Tibial artery (tissue), 4 donors: ENCODE measurements at regions not wholly inside any gene's neighbourhood (a gene's known extent, or its start where the extent isn't known, plus 50 kb on each side); places are given as distances from the start of the nearest gene placed in this dataset.
"Not testable (repeated sequence)": the region's sequence is repeated elsewhere in the genome, so short reads cannot be mapped to it uniquely, and the experiment has no call there.

ENCODE experiments used
- DNase-seq, 2 donors: peaks; one replicate each; pipeline ENCODE4 v3.0.0-alpha.2; 2019
- H3K27ac ChIP-seq, 2 donors: fragments of 200-600 bp; sonication (generic) in 1 of 2; 1 replicate in 1 of 2; 2 replicates in 1 of 2; pipeline ENCODE4 v1.5.1; 2018 to 2019; ENCODE audit warnings: mild to moderate bottlenecking in 1 of 2
- H3K27me3 ChIP-seq, 2 donors: fragments of 200-600 bp; sonication (generic) in 1 of 2; one replicate each; pipeline versions ENCODE4 v1.5.1 to v1.6.0; 2016 to 2019
- H3K36me3 ChIP-seq, 3 donors: fragments of 200-600 bp; sonication (generic) in 2 of 3; one replicate each; pipeline ENCODE4 v1.5.1; 2016 to 2019; ENCODE audit warnings: mild to moderate bottlenecking in 2 of 3
- H3K4me1 ChIP-seq, 4 donors: fragments of 200-600 bp; sonication (generic) in 2 of 4; 1 replicate in 3 of 4; 2 replicates in 1 of 4; pipeline ENCODE4 v1.5.1; 2016 to 2019
- H3K4me3 ChIP-seq, 2 donors: fragments of 200-600 bp; sonication (generic) in 1 of 2; 1 replicate in 1 of 2; 2 replicates in 1 of 2; pipeline ENCODE4 v1.5.1; 2018 to 2019; ENCODE audit warnings: mild to moderate bottlenecking in 2 of 2
- H3K9me3 ChIP-seq, 3 donors: fragments of 200-600 bp; sonication (generic) in 1 of 3; one replicate each; pipeline ENCODE4 v1.5.1; 2016 to 2019
- intact Hi-C: fragments of 100-400 bp; cut with DNase I; formaldehyde crosslinking; loops from one replicate; pipeline ENCODE4 v1.15.0; 2023; ENCODE audit warnings: low total_unique reads
- TF ChIP-seq, protein P1 (sequence below), 2 experiments: fragments of 200-600 bp in 1 of 2; fragments of 450-650 bp in 1 of 2; IDR thresholded peaks; one replicate each; pipeline ENCODE4 v1.5.1; 2017 to 2019; ENCODE audit warnings: antibody characterized with exemption in 2 of 2, mild to moderate bottlenecking in 1 of 2, moderate library complexity in 1 of 2

DNA sequence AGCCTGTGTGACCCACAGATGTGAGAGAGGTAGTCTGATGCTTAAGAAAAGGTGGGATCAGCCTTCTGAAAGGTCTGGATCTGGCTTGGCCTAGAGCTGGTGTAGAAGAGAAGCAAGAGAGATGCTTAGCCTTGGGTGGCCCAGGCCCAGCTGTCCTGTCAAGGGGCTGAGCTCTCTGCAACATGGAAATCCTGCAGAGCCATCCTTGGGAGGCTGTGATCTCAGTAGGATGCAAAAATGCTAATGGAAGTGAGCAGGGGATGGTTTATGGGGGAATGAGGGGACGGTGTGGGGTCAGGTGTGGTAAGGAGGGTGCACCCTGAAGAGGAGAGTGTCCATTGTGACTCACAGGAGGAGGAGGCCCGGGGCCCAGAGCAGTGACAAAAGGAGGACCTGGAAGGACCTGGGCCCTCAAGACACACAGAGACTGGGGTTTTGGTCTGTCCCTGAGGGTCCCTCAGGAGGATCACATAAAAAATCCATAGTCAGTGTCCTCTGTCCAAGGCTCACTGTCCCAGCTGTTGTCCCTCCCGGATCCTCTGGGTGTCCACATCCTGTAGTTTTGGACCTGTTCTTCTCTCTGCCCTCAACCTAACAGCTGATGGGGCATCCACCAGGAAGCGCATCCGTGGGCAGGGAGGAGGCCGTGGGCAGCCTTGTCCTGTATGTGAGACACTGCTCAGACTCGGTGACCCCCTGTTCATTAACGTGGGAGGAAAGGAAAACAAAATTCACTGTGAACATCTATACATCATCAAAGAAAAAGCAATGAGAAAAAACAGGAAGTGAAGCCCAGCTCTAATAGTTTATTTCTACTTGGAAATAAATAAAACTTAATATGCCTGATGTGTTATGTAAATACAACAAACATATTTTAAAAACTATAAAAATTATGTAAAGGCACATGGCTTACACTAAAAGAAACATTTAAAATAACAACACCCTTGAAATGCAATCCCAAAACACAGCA, 129.8 kb downstream of the ZNF280B start:
- Histone ChIP-seq H3K4me1 (no peaks in the 10 kb centered on the region), H3K36me3 (no peaks in the 10 kb centered on the region), H3K9me3 (no peaks in the 10 kb centered on the region), H3K27ac (no peak overlapping the region), H3K27me3 (peaks cover 0 to 13% of the 10 kb centered on the region in 2 donors), H3K4me3 (no peak overlapping the region)
- TF ChIP-seq, protein P1, sequence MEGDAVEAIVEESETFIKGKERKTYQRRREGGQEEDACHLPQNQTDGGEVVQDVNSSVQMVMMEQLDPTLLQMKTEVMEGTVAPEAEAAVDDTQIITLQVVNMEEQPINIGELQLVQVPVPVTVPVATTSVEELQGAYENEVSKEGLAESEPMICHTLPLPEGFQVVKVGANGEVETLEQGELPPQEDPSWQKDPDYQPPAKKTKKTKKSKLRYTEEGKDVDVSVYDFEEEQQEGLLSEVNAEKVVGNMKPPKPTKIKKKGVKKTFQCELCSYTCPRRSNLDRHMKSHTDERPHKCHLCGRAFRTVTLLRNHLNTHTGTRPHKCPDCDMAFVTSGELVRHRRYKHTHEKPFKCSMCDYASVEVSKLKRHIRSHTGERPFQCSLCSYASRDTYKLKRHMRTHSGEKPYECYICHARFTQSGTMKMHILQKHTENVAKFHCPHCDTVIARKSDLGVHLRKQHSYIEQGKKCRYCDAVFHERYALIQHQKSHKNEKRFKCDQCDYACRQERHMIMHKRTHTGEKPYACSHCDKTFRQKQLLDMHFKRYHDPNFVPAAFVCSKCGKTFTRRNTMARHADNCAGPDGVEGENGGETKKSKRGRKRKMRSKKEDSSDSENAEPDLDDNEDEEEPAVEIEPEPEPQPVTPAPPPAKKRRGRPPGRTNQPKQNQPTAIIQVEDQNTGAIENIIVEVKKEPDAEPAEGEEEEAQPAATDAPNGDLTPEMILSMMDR (IDR thresholded peaks at IDR 0.05) = no peak
- no peak for DNase-seq
- intact Hi-C loops = no loop called here

DNA sequence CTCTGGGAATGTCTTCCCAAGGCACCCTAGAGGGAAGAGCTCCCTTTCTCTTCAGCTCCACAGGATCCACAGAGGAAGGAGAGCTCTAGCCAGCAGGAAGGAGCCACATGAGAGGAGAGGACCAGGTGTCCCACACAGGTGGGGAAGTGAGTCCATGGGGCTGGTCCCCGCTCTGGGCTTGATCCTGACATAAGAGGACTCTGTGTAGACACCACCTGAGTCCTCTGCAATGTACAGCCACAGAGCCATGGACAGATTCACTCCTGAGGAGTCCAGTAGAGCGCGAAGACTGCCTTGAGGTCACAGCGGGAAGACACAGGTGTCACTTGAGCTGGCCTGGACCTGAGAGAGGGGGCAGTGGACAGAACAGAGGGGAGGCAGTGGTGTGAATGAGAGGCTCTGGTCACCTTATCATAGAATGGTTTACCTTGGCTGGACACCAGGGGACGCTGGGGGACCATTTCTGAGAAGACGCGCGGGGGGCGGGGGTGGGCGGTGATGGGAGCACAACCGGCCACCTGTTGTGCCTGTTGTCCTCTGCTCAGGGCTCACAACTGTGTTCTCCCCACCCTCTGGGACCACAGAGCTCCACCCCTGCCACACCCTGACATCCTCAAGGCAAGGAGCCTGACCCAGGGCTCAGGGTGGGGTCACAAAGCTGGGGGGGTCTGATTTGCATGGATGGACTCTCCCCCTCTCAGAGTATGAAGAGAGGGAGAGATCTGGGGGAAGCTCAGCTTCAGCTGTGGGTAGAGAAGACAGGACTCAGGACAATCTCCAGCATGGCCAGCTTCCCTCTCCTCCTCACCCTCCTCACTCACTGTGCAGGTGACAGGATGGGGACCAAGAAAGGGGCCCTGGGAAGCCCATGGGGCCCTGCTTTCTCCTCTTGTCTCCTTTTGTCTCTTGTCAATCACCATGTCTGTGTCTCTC, 128.2 kb downstream of the ZNF280B start:
- Histone ChIP-seq H3K4me1 (no peaks in the 10 kb centered on the region), H3K4me3 (no peak overlapping the region), H3K36me3 (no peaks in the 10 kb centered on the region), H3K27ac (no peak overlapping the region), H3K27me3 (peaks cover 0 to 13% of the 10 kb centered on the region in 2 donors), H3K9me3 (no peaks in the 10 kb centered on the region)
- no peak for DNase-seq
- intact Hi-C loops = no loop called here
- TF ChIP-seq, protein P1 (IDR thresholded peaks at IDR 0.05) = no peak

DNA sequence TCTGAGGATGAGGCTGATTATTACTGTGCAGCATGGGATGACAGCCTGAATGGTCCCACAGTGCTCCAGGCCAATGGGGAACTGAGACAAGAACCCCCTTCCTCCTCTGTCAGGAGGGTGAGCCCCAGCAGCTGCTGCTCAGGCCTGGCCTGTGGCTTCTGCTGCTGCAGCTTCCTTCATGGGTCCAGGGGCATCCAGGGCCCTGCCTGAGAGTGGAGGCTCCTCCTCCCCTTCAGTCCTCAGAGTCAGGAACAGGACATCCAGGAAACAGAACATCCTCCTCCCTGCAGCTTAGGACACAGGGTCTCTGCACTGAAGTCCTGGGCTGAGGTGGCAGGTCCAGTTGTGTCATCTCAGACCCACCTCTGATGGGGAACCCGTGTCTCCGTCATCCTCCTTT, 127.2 kb downstream of the ZNF280B start:
- intact Hi-C loops = not testable (repeated sequence)

DNA sequence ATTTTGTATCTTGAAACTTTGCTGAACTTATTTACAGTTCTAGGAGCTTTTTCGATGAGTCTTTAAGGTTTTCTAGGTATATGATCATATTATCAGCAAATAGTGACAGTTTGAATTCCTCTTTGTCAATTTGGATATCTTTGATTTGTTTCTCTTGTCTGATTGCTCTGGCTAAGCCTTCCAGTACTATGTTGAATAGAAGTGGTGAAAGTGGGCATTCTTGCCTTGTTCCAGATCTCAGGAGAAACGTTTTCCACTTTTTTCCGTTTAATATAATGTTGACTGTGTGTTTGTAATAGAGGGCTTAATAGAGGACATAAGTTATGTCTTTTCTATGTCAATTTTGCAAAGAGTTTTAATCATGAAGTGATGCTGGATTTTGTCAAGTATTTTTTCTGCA, 124.3 kb downstream of the ZNF280B start:
- TF ChIP-seq, protein P1 (IDR thresholded peaks at IDR 0.05) = no peak
- intact Hi-C loops = no loop called here
- peaks cover 0 to 9% of the 10 kb centered on the region in 2 donors for H3K27me3 ChIP-seq
- H3K9me3 ChIP-seq = no peaks in the 10 kb centered on the region
- no peaks in the 10 kb centered on the region for H3K36me3 ChIP-seq
- DNase-seq = no peak
- no peaks in the 10 kb centered on the region for H3K4me1 ChIP-seq
- H3K27ac ChIP-seq = no peak overlapping the region
- H3K4me3 ChIP-seq = no peak overlapping the region

More for the DNA sequence above, 127.2 kb downstream of the ZNF280B start:
- DNase-seq, H3K27ac ChIP-seq, H3K4me1 ChIP-seq, H3K9me3 ChIP-seq, H3K36me3 ChIP-seq, H3K4me3 ChIP-seq: not testable (repeated sequence)
- peaks cover 0 to 16% of the 10 kb centered on the region in 2 donors for H3K27me3 ChIP-seq

DNA sequence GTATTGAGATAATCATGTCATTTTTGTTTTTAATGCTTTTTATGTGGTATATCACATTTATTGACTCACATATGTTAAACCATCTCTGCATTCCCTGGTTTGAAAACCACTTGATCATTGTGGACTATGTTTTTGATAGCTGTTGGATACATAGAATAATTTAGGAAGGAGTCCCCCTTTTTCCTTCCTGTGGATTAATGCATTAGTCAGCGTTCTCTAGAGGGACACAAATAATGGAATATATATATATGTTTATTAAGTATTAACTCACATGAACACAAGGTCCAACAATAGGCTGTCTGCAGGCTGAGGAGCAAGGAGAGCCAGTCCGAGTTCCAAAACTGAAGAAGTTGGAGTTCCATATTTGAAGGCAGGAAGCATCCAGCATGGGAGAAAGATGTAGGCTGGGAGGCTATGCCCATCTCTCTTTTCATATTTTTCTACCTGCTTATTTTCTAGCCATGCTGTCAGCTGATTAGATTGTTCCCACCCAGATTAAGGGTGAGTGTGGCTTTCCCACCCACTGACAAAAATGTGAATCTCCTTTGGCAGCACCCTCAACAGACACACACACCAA, 123.8 kb downstream of the ZNF280B start:
- Histone ChIP-seq H3K9me3 (no peaks in the 10 kb centered on the region), H3K27ac (no peak overlapping the region), H3K36me3 (no peaks in the 10 kb centered on the region), H3K4me1 (no peaks in the 10 kb centered on the region), H3K27me3 (peaks cover 0 to 9% of the 10 kb centered on the region in 2 donors), H3K4me3 (no peak overlapping the region)
- DNase-seq = no peak
- intact Hi-C loops = no loop called here
- TF ChIP-seq, protein P1 (IDR thresholded peaks at IDR 0.05) = no peak
